Right atrium auricular region (tissue), 2 donors: ENCODE measurements at regions not wholly inside any gene's neighbourhood (a gene's known extent, or its start where the extent isn't known, plus 50 kb on each side); places are given as distances from the start of the nearest gene placed in this dataset.
"Not testable (repeated sequence)": the region's sequence is repeated elsewhere in the genome, so short reads cannot be mapped to it uniquely, and the experiment has no call there.

Source experiments
- DNase-seq: peaks from one replicate; pipeline ENCODE4 v3.0.0-alpha.2; 2019; ENCODE audit warnings: low spot score
- H3K27ac ChIP-seq, 2 donors: fragments of 200-600 bp; sonication (generic); 1 replicate in 1 of 2; 2 replicates in 1 of 2; pipeline ENCODE4 v1.5.1; 2016 to 2019
- H3K27me3 ChIP-seq, 2 donors: fragments of 200-600 bp; sonication (generic); one replicate each; pipeline versions ENCODE4 v1.5.1 to v1.6.0; 2017 to 2019
- H3K36me3 ChIP-seq: fragments of 200-600 bp; sonication (generic); one replicate; pipeline ENCODE4 v1.5.1; 2016
- H3K4me1 ChIP-seq, 2 donors: fragments of 200-600 bp; sonication (generic); one replicate each; pipeline versions ENCODE4 v1.5.1 to v1.6.0; 2017 to 2019
- H3K4me3 ChIP-seq, 2 donors: fragments of 200-600 bp; sonication (generic); 1 replicate in 1 of 2; 2 replicates in 1 of 2; pipeline ENCODE4 v1.5.1; 2017 to 2019; ENCODE audit warnings: mild to moderate bottlenecking in 1 of 2, moderate library complexity in 1 of 2
- H3K9me3 ChIP-seq, 2 donors: fragments of 200-600 bp; sonication (generic); one replicate each; pipeline ENCODE4 v1.5.1; 2019
- CTCF ChIP-seq, 2 donors: fragments of 200-600 bp; sonication (generic); IDR thresholded peaks; one replicate each; pipeline ENCODE4 v1.5.1; 2019; ENCODE audit warnings: antibody characterized with exemption in 2 of 2

- no peaks in the 10 kb centered on the region for H3K36me3 ChIP-seq
- no peaks in the 10 kb centered on the region for H3K4me1 ChIP-seq
- peaks cover 0 to 14% of the 10 kb centered on the region in 2 donors for H3K9me3 ChIP-seq
- no peak overlapping the region for H3K4me3 ChIP-seq
- H3K27ac ChIP-seq: no peak overlapping the region
- DNase-seq: no peak
- no peaks in the 10 kb centered on the region for H3K27me3 ChIP-seq
- TF ChIP-seq CTCF (IDR thresholded peaks at IDR 0.05): no peak
Observed at GRCh38 chr15:70231484-70231883, 133.8 kb upstream of the TLE3 start.

- H3K27ac ChIP-seq, H3K36me3 ChIP-seq, DNase-seq, H3K4me1 ChIP-seq, H3K27me3 ChIP-seq, H3K4me3 ChIP-seq: not testable (repeated sequence)
- peaks cover 0 to 14% of the 10 kb centered on the region in 2 donors for H3K9me3 ChIP-seq
Observed at GRCh38 chr15:70227918-70228317, 130.2 kb upstream of the TLE3 start.

GRCh38 chr15:70227147-70227546, 129.4 kb upstream of the TLE3 start:
- no peak for DNase-seq
- H3K27me3 ChIP-seq: no peaks in the 10 kb centered on the region
- H3K4me3 ChIP-seq: no peak overlapping the region
- H3K4me1 ChIP-seq: no peaks in the 10 kb centered on the region
- no peak overlapping the region for H3K27ac ChIP-seq
- H3K36me3 ChIP-seq: no peaks in the 10 kb centered on the region
- peaks cover 0 to 12% of the 10 kb centered on the region in 2 donors for H3K9me3 ChIP-seq
- no peak for TF ChIP-seq CTCF (IDR thresholded peaks at IDR 0.05)

- H3K9me3 ChIP-seq: peaks cover 0 to 5% of the 10 kb centered on the region in 2 donors
- TF ChIP-seq CTCF (IDR thresholded peaks at IDR 0.05): no peak
- H3K36me3 ChIP-seq: no peaks in the 10 kb centered on the region
- H3K27ac ChIP-seq: no peak overlapping the region
- no peaks in the 10 kb centered on the region for H3K4me1 ChIP-seq
- no peak for DNase-seq
- no peaks in the 10 kb centered on the region for H3K27me3 ChIP-seq
- H3K4me3 ChIP-seq: no peak overlapping the region
Observed at GRCh38 chr15:70226337-70226980, 128.7 kb upstream of the TLE3 start.

GRCh38 chr15:70225416-70225815, 127.7 kb upstream of the TLE3 start:
- Histone ChIP-seq H3K27me3 (no peaks in the 10 kb centered on the region), H3K4me3 (no peak overlapping the region), H3K9me3 (no peaks in the 10 kb centered on the region), H3K4me1 (no peaks in the 10 kb centered on the region), H3K27ac (no peak overlapping the region), H3K36me3 (no peaks in the 10 kb centered on the region)
- no peak for DNase-seq
- no peak for TF ChIP-seq CTCF (IDR thresholded peaks at IDR 0.05)

GRCh38 chr15:70222606-70223005, 124.9 kb upstream of the TLE3 start:
- no peak for TF ChIP-seq CTCF (IDR thresholded peaks at IDR 0.05)
- Histone ChIP-seq H3K27ac (no peak overlapping the region), H3K9me3 (no peaks in the 10 kb centered on the region), H3K36me3 (no peaks in the 10 kb centered on the region), H3K4me3 (no peak overlapping the region), H3K4me1 (no peaks in the 10 kb centered on the region), H3K27me3 (no peaks in the 10 kb centered on the region)
- DNase-seq: no peak
